ENCODE measurements at regions not wholly inside any gene's neighbourhood (a gene's known extent, or its start where the extent isn't known, plus 50 kb on each side); places are given as distances from the start of the nearest gene placed in this dataset.
"Not testable (repeated sequence)": the region's sequence is repeated elsewhere in the genome, so short reads cannot be mapped to it uniquely, and the experiment has no call there.

- DNase-seq (ENCODE audit: low spot score in 2 of 2): no peak
- FAIRE-seq: no peak
These were observed 366.7 kb upstream of the PROX1 start for GRCh38 chr1:213621077-213621476.

GRCh38 chr1:213622365-213623063 lies 365.3 kb upstream of the PROX1 start:
- no peak for DNase-seq (ENCODE audit: low spot score in 2 of 2)

GRCh38 chr1:213623064-213623581 lies 364.6 kb upstream of the PROX1 start:
- no peak for FAIRE-seq
- DNase-seq (ENCODE audit: low spot score in 2 of 2): no peak

More at GRCh38 chr1:213622365-213623063, 365.3 kb upstream of the PROX1 start:
- FAIRE-seq: no peak

GRCh38 chr1:213623862-213624261 lies 363.9 kb upstream of the PROX1 start:
- no peak for FAIRE-seq
- no peak for DNase-seq (ENCODE audit: low spot score in 2 of 2)

- FAIRE-seq; DNase-seq (ENCODE audit: low spot score in 2 of 2): not testable (repeated sequence)
These were observed 351.0 kb upstream of the PROX1 start for GRCh38 chr1:213636778-213637177.

GRCh38 chr1:213641312-213641711 lies 346.5 kb upstream of the PROX1 start:
- FAIRE-seq: no peak
- DNase-seq (ENCODE audit: low spot score in 2 of 2): no peak

GRCh38 chr1:213643360-213643759 lies 344.4 kb upstream of the PROX1 start:
- no peak for FAIRE-seq
- DNase-seq (ENCODE audit: low spot score in 2 of 2): no peak

- FAIRE-seq (no peak), DNase-seq (ENCODE audit: low spot score in 2 of 2) (no peak)
These were observed 339.7 kb upstream of the PROX1 start for GRCh38 chr1:213647864-213648650.

GRCh38 chr1:213649373-213649772 lies 338.4 kb upstream of the PROX1 start:
- DNase-seq (ENCODE audit: low spot score in 2 of 2) (no peak), FAIRE-seq (no peak)

GRCh38 chr1:213650603-213651002 lies 337.2 kb upstream of the PROX1 start:
- DNase-seq (ENCODE audit: low spot score in 2 of 2) (no peak), FAIRE-seq (no peak)

- FAIRE-seq (no peak), DNase-seq (ENCODE audit: low spot score in 2 of 2) (no peak)
These were observed 336.7 kb upstream of the PROX1 start for GRCh38 chr1:213651077-213651476.

- FAIRE-seq: no peak
- no peak for DNase-seq (ENCODE audit: low spot score in 2 of 2)
These were observed 335.7 kb upstream of the PROX1 start for GRCh38 chr1:213652109-213652508.

GRCh38 chr1:213656039-213656438 lies 331.7 kb upstream of the PROX1 start:
- DNase-seq (ENCODE audit: low spot score in 2 of 2): no peak
- FAIRE-seq: no peak

- no peak for FAIRE-seq
- DNase-seq (ENCODE audit: low spot score in 2 of 2): no peak
These were observed 331.3 kb upstream of the PROX1 start for GRCh38 chr1:213656503-213656902.

- DNase-seq (ENCODE audit: low spot score in 2 of 2) (no peak), FAIRE-seq (no peak)
These were observed 330.8 kb upstream of the PROX1 start for GRCh38 chr1:213657013-213657412.

GRCh38 chr1:213657879-213658278 lies 329.9 kb upstream of the PROX1 start:
- FAIRE-seq (no peak), DNase-seq (ENCODE audit: low spot score in 2 of 2) (no peak)

GRCh38 chr1:213658457-213658856 lies 329.3 kb upstream of the PROX1 start:
- FAIRE-seq: no peak
- no peak for DNase-seq (ENCODE audit: low spot score in 2 of 2)

- DNase-seq (ENCODE audit: low spot score in 2 of 2) (no peak), FAIRE-seq (no peak)
These were observed 327.9 kb upstream of the PROX1 start for GRCh38 chr1:213659580-213660547.

- no peak for FAIRE-seq
- DNase-seq (ENCODE audit: low spot score in 2 of 2): no peak
These were observed 326.5 kb upstream of the PROX1 start for GRCh38 chr1:213661302-213661701.

GRCh38 chr1:213666113-213666512 lies 321.7 kb upstream of the PROX1 start:
- DNase-seq (ENCODE audit: low spot score in 2 of 2): no peak

GRCh38 chr1:213666922-213667321 lies 320.9 kb upstream of the PROX1 start:
- FAIRE-seq: no peak
- no peak for DNase-seq (ENCODE audit: low spot score in 2 of 2)

More at GRCh38 chr1:213666113-213666512, 321.7 kb upstream of the PROX1 start:
- FAIRE-seq: no peak

All from frontal cortex (tissue), 3 donors.